Muscle layer of colon (tissue), 2 donors: ENCODE measurements at regions not wholly inside any gene's neighbourhood (a gene's known extent, or its start where the extent isn't known, plus 50 kb on each side); places are given as distances from the start of the nearest gene placed in this dataset.

ENCODE experiments used
- H3K27ac ChIP-seq: one replicate; pipeline ENCODE4 v1.7.0; 2013; ENCODE audit warnings: low read depth, mild to moderate bottlenecking, low read length, moderate library complexity
- H3K27me3 ChIP-seq, 2 donors: one replicate each; pipeline ENCODE4 v1.7.0; 2013; ENCODE audit warnings: low read length in 2 of 2, mild to moderate bottlenecking in 2 of 2; ENCODE audit not compliant: insufficient read depth in 2 of 2, control insufficient read depth in 1 of 2
- H3K36me3 ChIP-seq: one replicate; pipeline ENCODE4 v1.7.0; 2013; ENCODE audit warnings: mild to moderate bottlenecking, low read length; ENCODE audit not compliant: insufficient read depth
- H3K4me1 ChIP-seq: one replicate; pipeline ENCODE4 v1.7.0; 2013; ENCODE audit warnings: mild to moderate bottlenecking, low read length; ENCODE audit not compliant: insufficient read depth
- H3K4me3 ChIP-seq, 2 donors: one replicate each; pipeline ENCODE4 v1.7.0; 2013; ENCODE audit warnings: low read length in 2 of 2, low read depth in 1 of 2, mild to moderate bottlenecking in 1 of 2, moderate library complexity in 1 of 2
- H3K9ac ChIP-seq: one replicate; pipeline ENCODE4 v1.7.0; 2013; ENCODE audit warnings: low read length
- H3K9me3 ChIP-seq: one replicate; pipeline ENCODE4 v1.7.0; 2013; ENCODE audit warnings: mild to moderate bottlenecking, low read length
- donor health status: abdominal sarcoma.
- donor health status: Adenocarcinoma of cecum.

DNA sequence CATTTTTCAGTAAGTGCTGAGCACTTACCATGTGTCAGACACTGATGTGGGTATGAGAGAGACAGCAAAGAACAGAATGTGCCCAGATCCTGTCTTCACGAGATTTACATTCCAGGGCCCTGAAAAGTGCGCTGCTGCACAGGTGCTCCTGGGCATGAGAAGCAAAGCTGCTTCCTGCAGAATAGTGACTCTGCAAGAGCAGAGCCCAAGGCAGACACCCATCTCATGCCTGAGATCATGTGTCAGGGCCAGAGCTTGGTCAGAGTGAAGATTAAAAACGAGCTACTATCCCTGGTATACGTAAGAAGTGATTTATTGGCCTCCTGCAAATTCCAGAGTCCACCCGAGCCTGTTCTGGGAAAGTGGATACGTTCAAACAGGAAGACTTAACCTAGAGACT lies 824.4 kb downstream of the GRID1 start:
- Histone ChIP-seq H3K9ac (no peak overlapping the region), H3K9me3 (no peaks in the 10 kb centered on the region), H3K27ac (no peak overlapping the region), H3K27me3 (no peaks in the 10 kb centered on the region), H3K36me3 (no peaks in the 10 kb centered on the region), H3K4me3 (no peak overlapping the region), H3K4me1 (no peaks in the 10 kb centered on the region)

GRCh38 chr10:85542936-85543730 lies 823.5 kb downstream of the GRID1 start:
- no peaks in the 10 kb centered on the region for H3K9me3 ChIP-seq

DNA sequence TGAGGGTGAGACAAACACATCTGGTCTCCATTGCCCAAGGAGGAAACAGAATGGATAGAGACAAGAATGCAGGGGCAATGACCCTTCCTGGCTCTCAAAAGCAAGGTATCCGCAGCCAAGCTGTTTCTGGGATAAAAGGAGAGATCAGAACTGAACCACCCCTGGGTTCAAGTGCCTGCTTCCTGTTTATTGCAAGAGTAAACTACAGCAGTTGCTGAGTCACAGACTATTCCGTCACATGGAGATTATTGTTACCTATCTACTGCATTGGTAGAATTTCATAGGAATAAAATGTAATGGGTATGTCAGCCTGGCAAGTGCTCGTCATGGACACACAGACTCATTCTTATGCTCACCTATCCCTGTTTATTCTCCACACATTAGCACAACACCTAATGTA lies 821.6 kb downstream of the GRID1 start:
- Histone ChIP-seq H3K27me3 (no peaks in the 10 kb centered on the region), H3K36me3 (no peaks in the 10 kb centered on the region), H3K9me3 (no peaks in the 10 kb centered on the region), H3K9ac (no peak overlapping the region), H3K27ac (no peak overlapping the region), H3K4me3 (no peak overlapping the region), H3K4me1 (no peaks in the 10 kb centered on the region)

More at GRCh38 chr10:85542936-85543730, 823.5 kb downstream of the GRID1 start:
- Histone ChIP-seq H3K4me3 (no peak overlapping the region), H3K4me1 (no peaks in the 10 kb centered on the region), H3K36me3 (no peaks in the 10 kb centered on the region), H3K27ac (no peak overlapping the region), H3K9ac (no peak overlapping the region), H3K27me3 (no peaks in the 10 kb centered on the region)

GRCh38 chr10:85545874-85546273 lies 820.7 kb downstream of the GRID1 start:
- H3K9ac ChIP-seq, result no peak overlapping the region
- H3K4me3 ChIP-seq, result no peak overlapping the region
- H3K36me3 ChIP-seq, result no peaks in the 10 kb centered on the region
- H3K4me1 ChIP-seq, result no peaks in the 10 kb centered on the region
- no peak overlapping the region for H3K27ac ChIP-seq
- H3K27me3 ChIP-seq, result no peaks in the 10 kb centered on the region
- no peaks in the 10 kb centered on the region for H3K9me3 ChIP-seq

DNA sequence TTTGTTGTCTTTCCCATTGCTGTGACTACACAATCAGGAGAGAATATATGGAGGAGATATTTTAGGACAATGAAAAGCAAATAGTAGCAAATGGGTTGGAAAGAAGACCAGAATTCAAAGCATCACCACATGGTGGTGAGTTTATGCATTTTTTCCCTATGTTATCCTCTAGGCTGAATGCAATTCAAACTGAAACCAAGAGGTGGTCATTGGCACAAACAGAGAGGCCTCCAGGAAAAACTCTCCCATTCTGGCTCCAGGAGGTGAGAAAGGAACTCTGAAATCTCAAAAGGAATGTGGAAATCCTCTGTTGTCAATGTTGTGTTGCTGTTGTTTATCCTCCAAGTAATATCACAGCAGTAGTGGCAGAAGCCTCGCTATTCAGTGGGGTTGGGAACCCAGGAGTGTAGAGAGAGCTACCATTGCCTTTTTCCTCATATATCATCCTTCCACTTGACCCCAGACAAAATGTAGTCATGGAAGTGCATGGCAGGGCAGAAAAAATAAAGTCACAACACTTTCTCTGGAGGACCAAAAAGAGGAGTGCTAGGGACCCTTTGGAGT lies 819.1 kb downstream of the GRID1 start:
- H3K9ac ChIP-seq, result no peak overlapping the region
- no peaks in the 10 kb centered on the region for H3K4me1 ChIP-seq
- no peak overlapping the region for H3K27ac ChIP-seq
- no peaks in the 10 kb centered on the region for H3K9me3 ChIP-seq
- H3K27me3 ChIP-seq, result no peaks in the 10 kb centered on the region
- no peak overlapping the region for H3K4me3 ChIP-seq
- H3K36me3 ChIP-seq, result no peaks in the 10 kb centered on the region

DNA sequence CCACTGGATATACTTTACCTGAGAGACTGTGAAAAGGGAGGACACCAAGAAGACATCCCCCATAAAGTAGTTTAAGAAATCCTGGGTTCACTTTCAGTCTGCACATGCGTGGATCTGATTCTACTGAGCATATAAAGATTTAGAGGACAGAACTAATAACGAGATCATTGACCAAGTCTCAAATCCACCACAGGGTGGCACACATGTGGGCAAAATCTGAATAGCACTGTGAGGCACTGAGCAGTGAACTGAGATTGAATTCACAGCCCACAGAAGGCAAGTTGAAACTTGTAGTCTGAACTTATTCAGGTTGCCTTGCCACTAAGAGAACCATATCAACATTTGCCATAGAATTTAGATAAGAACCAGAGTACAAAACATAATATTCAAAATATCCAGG lies 818.6 kb downstream of the GRID1 start:
- no peaks in the 10 kb centered on the region for H3K9me3 ChIP-seq

More for the DNA sequence above, 818.6 kb downstream of the GRID1 start:
- Histone ChIP-seq H3K27ac (no peak overlapping the region), H3K4me3 (no peak overlapping the region), H3K9ac (no peak overlapping the region), H3K4me1 (no peaks in the 10 kb centered on the region), H3K27me3 (no peaks in the 10 kb centered on the region), H3K36me3 (no peaks in the 10 kb centered on the region)
